WTC11 (cell line): ENCODE measurements at regions not wholly inside any gene's neighbourhood (a gene's known extent, or its start where the extent isn't known, plus 50 kb on each side); places are given as distances from the start of the nearest gene placed in this dataset.

ENCODE experiments used
- ATAC-seq: fragments of 200-7000 bp; cut with Tn5 transposase; 2 replicates; pipeline ENCODE4 v1.10.0; 2021; ENCODE audit warnings: mild to moderate bottlenecking, moderate library complexity
- CTCF ChIA-PET: fragments of 300-600 bp; sonication (Branson Sonifier 250); formaldehyde crosslinking; loops from one replicate; lab custom pipeline; 2021; ENCODE audit warnings: antibody characterized with exemption; lab: Charles Lee
- POLR2A ChIA-PET: fragments of 350-600 bp; sonication (Branson Sonifier 250); formaldehyde crosslinking; loops from one replicate; lab custom pipeline; 2021; ENCODE audit warnings: antibody characterized with exemption; lab: Charles Lee
- DNase-seq: peaks from one replicate; pipeline ENCODE4 v3.0.0; 2021; ENCODE audit warnings: low spot score
- H3K27ac Mint-ChIP-seq: 2 replicates; pipeline ENCODE4 v1.8.0; 2021; ENCODE audit warnings: mixed read lengths
- H3K27me3 Mint-ChIP-seq: 2 replicates; pipeline ENCODE4 v1.8.0; 2021; ENCODE audit warnings: low read depth, mild to moderate bottlenecking, moderate library complexity, mixed read lengths
- H3K36me3 Mint-ChIP-seq: 2 replicates; pipeline ENCODE4 v1.8.0; 2021; ENCODE audit warnings: mixed read lengths
- H3K4me1 Mint-ChIP-seq: 2 replicates; pipeline ENCODE4 v1.8.0; 2022; ENCODE audit warnings: mixed read lengths
- H3K4me3 Mint-ChIP-seq: 2 replicates; pipeline ENCODE4 v1.8.0; 2021; ENCODE audit warnings: mild to moderate bottlenecking, moderate library complexity, mixed read lengths
- H3K9me3 Mint-ChIP-seq: 2 replicates; pipeline ENCODE4 v1.8.0; 2021; ENCODE audit warnings: mixed read lengths
- ATF1 ChIP-seq: sonication (generic); formaldehyde crosslinking; IDR thresholded peaks from 2 replicates; pipeline ENCODE4 v1.8.1; 2023; ENCODE audit warnings: mild to moderate bottlenecking, moderate library complexity, missing genetic modification reagents
- CREB1 ChIP-seq: sonication (generic); formaldehyde crosslinking; IDR thresholded peaks from 2 replicates; pipeline ENCODE4 v1.8.0; 2023; ENCODE audit warnings: mild to moderate bottlenecking, missing genetic modification reagents
- FOXK1 ChIP-seq: sonication (generic); formaldehyde crosslinking; IDR thresholded peaks from 2 replicates; pipeline ENCODE4 v1.8.0; 2022; ENCODE audit warnings: mild to moderate bottlenecking, moderate library complexity, missing genetic modification reagents
- GRHL2 ChIP-seq: fragments of 250-450 bp; sonication (Bioruptor Pico); IDR thresholded peaks from 2 replicates; pipeline ENCODE4 v1.8.0; 2022; ENCODE audit warnings: mild to moderate bottlenecking, moderate library complexity; ENCODE audit not compliant: insufficient replicate concordance, severe bottlenecking
- KAT7 ChIP-seq: sonication (generic); formaldehyde crosslinking; IDR thresholded peaks from 2 replicates; pipeline ENCODE4 v1.8.1; 2023; ENCODE audit warnings: missing genetic modification reagents, mild to moderate bottlenecking, borderline replicate concordance
- MYBL2 ChIP-seq: sonication (generic); formaldehyde crosslinking; IDR thresholded peaks from 2 replicates; pipeline ENCODE4 v1.8.1; 2023; ENCODE audit warnings: mild to moderate bottlenecking, moderate library complexity, missing genetic modification reagents
- NFATC4 ChIP-seq: fragments of 250-450 bp; sonication (Bioruptor Pico); IDR thresholded peaks from 2 replicates; pipeline ENCODE4 v1.9.0; 2021; ENCODE audit warnings: mild to moderate bottlenecking
- RORB ChIP-seq: fragments of 250-450 bp; sonication (Bioruptor Pico); IDR thresholded peaks from 2 replicates; pipeline ENCODE4 v1.9.0; 2021; ENCODE audit warnings: mild to moderate bottlenecking
- SOX15 ChIP-seq: fragments of 250-450 bp; sonication (Bioruptor Pico); IDR thresholded peaks from 2 replicates; pipeline ENCODE4 v1.9.0; 2021; ENCODE audit warnings: mild to moderate bottlenecking
- SP1 ChIP-seq: sonication (generic); formaldehyde crosslinking; conservative IDR thresholded peaks from 2 replicates; pipeline ENCODE4 v1.8.1; 2022; ENCODE audit warnings: missing genetic modification reagents
- ZNF396 ChIP-seq: fragments of 250-450 bp; sonication (Bioruptor Pico); IDR thresholded peaks from 2 replicates; pipeline ENCODE4 v1.8.0; 2021; ENCODE audit warnings: mild to moderate bottlenecking, moderate library complexity, borderline replicate concordance
- ZNF416 ChIP-seq: fragments of 250-450 bp; sonication (Bioruptor Pico); IDR thresholded peaks from 2 replicates; pipeline ENCODE4 v1.9.0; 2021; ENCODE audit warnings: mild to moderate bottlenecking, inconsistent platforms
- ZNF423 ChIP-seq: fragments of 250-450 bp; sonication (Bioruptor Pico); IDR thresholded peaks from 2 replicates; pipeline ENCODE4 v2.1.2; 2022; ENCODE audit warnings: mild to moderate bottlenecking, moderate library complexity
- ZNF671 ChIP-seq: fragments of 250-450 bp; sonication (Bioruptor Pico); IDR thresholded peaks from 2 replicates; pipeline ENCODE4 v1.8.0; 2021; ENCODE audit warnings: mild to moderate bottlenecking
- TF ChIP-seq, protein P1 (sequence below): sonication (generic); formaldehyde crosslinking; IDR thresholded peaks from 2 replicates; pipeline ENCODE4 v1.8.1; 2022; ENCODE audit warnings: mild to moderate bottlenecking, missing genetic modification reagents, moderate library complexity, borderline replicate concordance
- TF ChIP-seq, protein P2 (sequence below): sonication (generic); formaldehyde crosslinking; IDR thresholded peaks from 2 replicates; pipeline ENCODE4 v1.8.1; 2022; ENCODE audit warnings: low read depth, mild to moderate bottlenecking, moderate library complexity, missing genetic modification reagents, borderline replicate concordance
- TF ChIP-seq, protein P3 (sequence below): sonication (generic); formaldehyde crosslinking; IDR thresholded peaks from 2 replicates; pipeline ENCODE4 v1.8.1; 2022; ENCODE audit warnings: missing genetic modification reagents, borderline replicate concordance
- TF ChIP-seq, protein P4 (sequence below): sonication (generic); formaldehyde crosslinking; IDR thresholded peaks from 2 replicates; pipeline ENCODE4 v1.8.0; 2023; ENCODE audit warnings: missing genetic modification reagents
- TF ChIP-seq, protein P5 (sequence below): sonication (generic); formaldehyde crosslinking; IDR thresholded peaks from 2 replicates; pipeline ENCODE4 v1.8.1; 2022; ENCODE audit warnings: low read depth, missing genetic modification reagents, borderline replicate concordance
- TF ChIP-seq, protein P6 (sequence below): fragments of 250-450 bp; sonication (Bioruptor Pico); IDR thresholded peaks from 2 replicates; pipeline ENCODE4 v1.9.0; 2021; ENCODE audit warnings: mild to moderate bottlenecking

DNA sequence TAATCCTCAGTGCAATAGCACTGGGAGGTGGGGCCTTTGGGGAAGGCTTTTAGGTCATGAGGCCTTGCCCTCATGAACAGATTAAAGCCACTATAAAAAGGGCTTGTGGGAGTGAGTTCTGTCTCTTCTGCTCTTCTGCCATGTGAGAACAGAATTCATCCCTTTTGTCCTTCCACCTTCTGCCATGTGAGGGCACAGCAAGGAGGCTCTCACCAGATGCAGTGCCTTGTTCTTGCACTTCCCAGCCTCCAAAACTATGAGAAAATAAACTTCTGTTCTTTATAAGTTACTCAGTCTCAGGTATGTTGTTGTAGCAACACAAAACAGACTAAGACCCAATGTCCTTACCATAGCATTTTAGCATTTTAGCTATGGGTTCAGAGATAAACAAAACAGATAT lies 81.7 kb upstream of the CPLX2 start:
- Mint-ChIP-seq H3K27me3 (peaks cover 14% of the 10 kb centered on the region), H3K4me3 (no peak overlapping the region), H3K27ac (no peak overlapping the region), H3K4me1 (no peaks in the 10 kb centered on the region), H3K36me3 (peaks cover 5% of the 10 kb centered on the region; the same call in 1 of the 2 replicates), H3K9me3 (peaks cover 10% of the 10 kb centered on the region)
- ATAC-seq: no peak
- CTCF ChIA-PET: no interaction called here
- POLR2A ChIA-PET: no interaction called here
- TF ChIP-seq RORB (no peak), KAT7 (no peak), GRHL2 (no peak), SP1 (CRISPR knock-in tag) (no peak), ZNF671 (no peak), NFATC4 (CRISPR knock-in tag) (no peak), ZNF423 (CRISPR knock-in tag) (no peak), SOX15 (CRISPR knock-in tag) (no peak), ATF1 (CRISPR knock-in tag) (no peak), MYBL2 (no peak)
- TF ChIP-seq, protein P1, sequence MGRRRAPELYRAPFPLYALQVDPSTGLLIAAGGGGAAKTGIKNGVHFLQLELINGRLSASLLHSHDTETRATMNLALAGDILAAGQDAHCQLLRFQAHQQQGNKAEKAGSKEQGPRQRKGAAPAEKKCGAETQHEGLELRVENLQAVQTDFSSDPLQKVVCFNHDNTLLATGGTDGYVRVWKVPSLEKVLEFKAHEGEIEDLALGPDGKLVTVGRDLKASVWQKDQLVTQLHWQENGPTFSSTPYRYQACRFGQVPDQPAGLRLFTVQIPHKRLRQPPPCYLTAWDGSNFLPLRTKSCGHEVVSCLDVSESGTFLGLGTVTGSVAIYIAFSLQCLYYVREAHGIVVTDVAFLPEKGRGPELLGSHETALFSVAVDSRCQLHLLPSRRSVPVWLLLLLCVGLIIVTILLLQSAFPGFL: no peak
- TF ChIP-seq, protein P2, sequence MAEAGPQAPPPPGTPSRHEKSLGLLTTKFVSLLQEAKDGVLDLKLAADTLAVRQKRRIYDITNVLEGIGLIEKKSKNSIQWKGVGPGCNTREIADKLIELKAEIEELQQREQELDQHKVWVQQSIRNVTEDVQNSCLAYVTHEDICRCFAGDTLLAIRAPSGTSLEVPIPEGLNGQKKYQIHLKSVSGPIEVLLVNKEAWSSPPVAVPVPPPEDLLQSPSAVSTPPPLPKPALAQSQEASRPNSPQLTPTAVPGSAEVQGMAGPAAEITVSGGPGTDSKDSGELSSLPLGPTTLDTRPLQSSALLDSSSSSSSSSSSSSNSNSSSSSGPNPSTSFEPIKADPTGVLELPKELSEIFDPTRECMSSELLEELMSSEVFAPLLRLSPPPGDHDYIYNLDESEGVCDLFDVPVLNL (CRISPR knock-in tag): no peak
- TF ChIP-seq, protein P3, sequence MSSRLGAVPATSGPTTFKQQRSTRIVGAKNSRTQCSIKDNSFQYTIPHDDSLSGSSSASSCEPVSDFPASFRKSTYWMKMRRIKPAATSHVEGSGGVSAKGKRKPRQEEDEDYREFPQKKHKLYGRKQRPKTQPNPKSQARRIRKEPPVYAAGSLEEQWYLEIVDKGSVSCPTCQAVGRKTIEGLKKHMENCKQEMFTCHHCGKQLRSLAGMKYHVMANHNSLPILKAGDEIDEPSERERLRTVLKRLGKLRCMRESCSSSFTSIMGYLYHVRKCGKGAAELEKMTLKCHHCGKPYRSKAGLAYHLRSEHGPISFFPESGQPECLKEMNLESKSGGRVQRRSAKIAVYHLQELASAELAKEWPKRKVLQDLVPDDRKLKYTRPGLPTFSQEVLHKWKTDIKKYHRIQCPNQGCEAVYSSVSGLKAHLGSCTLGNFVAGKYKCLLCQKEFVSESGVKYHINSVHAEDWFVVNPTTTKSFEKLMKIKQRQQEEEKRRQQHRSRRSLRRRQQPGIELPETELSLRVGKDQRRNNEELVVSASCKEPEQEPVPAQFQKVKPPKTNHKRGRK (CRISPR knock-in tag): no peak
- TF ChIP-seq, protein P4, sequence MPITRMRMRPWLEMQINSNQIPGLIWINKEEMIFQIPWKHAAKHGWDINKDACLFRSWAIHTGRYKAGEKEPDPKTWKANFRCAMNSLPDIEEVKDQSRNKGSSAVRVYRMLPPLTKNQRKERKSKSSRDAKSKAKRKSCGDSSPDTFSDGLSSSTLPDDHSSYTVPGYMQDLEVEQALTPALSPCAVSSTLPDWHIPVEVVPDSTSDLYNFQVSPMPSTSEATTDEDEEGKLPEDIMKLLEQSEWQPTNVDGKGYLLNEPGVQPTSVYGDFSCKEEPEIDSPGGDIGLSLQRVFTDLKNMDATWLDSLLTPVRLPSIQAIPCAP (CRISPR knock-in tag): no peak
- TF ChIP-seq, protein P5, sequence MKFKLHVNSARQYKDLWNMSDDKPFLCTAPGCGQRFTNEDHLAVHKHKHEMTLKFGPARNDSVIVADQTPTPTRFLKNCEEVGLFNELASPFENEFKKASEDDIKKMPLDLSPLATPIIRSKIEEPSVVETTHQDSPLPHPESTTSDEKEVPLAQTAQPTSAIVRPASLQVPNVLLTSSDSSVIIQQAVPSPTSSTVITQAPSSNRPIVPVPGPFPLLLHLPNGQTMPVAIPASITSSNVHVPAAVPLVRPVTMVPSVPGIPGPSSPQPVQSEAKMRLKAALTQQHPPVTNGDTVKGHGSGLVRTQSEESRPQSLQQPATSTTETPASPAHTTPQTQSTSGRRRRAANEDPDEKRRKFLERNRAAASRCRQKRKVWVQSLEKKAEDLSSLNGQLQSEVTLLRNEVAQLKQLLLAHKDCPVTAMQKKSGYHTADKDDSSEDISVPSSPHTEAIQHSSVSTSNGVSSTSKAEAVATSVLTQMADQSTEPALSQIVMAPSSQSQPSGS (CRISPR knock-in tag): no peak
- DNase-seq: no peak

DNA sequence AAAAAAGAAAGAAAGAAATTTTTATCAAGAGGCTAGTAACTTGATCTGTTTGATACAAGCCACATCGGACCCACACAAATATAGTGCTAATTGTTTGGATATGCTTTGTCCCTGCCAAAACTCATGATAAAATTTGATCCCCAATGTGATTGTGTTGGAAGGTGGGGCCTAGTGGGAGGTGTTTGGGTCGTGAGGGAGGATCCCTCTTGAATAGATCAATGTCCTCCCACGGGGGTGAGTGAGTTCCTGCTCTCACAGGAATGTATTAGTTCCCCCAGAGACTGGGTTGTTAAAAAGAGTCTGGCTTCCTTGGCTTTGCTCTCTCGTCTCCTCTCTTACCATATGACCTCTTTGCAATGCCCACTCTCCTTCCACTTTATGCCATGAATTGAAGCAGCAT lies 80.6 kb upstream of the CPLX2 start:
- DNase-seq (no peak), ATAC-seq (no peak)
- POLR2A ChIA-PET: no interaction called here
- H3K27ac Mint-ChIP-seq: no peak overlapping the region
- peaks cover 5% of the 10 kb centered on the region; the same call in 1 of the 2 replicates for H3K36me3 Mint-ChIP-seq
- CTCF ChIA-PET: interaction anchor here (0.7 to 1.6 kb wide), 2 partner anchors 61 kb away, joined by 3 to 6 read pairs; no protein-coding TSS in a partner anchor
- H3K9me3 Mint-ChIP-seq: peaks cover 10% of the 10 kb centered on the region
- peaks cover 25% of the 10 kb centered on the region for H3K27me3 Mint-ChIP-seq
- H3K4me3 Mint-ChIP-seq: no peak overlapping the region
- H3K4me1 Mint-ChIP-seq: peaks cover 4% of the 10 kb centered on the region
- TF ChIP-seq, protein P6, sequence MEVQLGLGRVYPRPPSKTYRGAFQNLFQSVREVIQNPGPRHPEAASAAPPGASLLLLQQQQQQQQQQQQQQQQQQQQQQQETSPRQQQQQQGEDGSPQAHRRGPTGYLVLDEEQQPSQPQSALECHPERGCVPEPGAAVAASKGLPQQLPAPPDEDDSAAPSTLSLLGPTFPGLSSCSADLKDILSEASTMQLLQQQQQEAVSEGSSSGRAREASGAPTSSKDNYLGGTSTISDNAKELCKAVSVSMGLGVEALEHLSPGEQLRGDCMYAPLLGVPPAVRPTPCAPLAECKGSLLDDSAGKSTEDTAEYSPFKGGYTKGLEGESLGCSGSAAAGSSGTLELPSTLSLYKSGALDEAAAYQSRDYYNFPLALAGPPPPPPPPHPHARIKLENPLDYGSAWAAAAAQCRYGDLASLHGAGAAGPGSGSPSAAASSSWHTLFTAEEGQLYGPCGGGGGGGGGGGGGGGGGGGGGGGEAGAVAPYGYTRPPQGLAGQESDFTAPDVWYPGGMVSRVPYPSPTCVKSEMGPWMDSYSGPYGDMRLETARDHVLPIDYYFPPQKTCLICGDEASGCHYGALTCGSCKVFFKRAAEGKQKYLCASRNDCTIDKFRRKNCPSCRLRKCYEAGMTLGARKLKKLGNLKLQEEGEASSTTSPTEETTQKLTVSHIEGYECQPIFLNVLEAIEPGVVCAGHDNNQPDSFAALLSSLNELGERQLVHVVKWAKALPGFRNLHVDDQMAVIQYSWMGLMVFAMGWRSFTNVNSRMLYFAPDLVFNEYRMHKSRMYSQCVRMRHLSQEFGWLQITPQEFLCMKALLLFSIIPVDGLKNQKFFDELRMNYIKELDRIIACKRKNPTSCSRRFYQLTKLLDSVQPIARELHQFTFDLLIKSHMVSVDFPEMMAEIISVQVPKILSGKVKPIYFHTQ (CRISPR knock-in tag): no peak
- no peak for TF ChIP-seq CREB1
- TF ChIP-seq ZNF396 (CRISPR knock-in tag): no peak
- TF ChIP-seq FOXK1 (CRISPR knock-in tag): no peak
- no peak for TF ChIP-seq ZNF416 (CRISPR knock-in tag)
